H1 (cell line): ENCODE measurements at regions not wholly inside any gene's neighbourhood (a gene's known extent, or its start where the extent isn't known, plus 50 kb on each side); places are given as distances from the start of the nearest gene placed in this dataset.

Experiments
- CHD2 ChIP-seq: IDR thresholded peaks from 2 replicates; pipeline ENCODE4 v1.6.1; 2012; ENCODE audit warnings: low read length, improper control_type of control experiment
- RBBP5 ChIP-seq: IDR thresholded peaks from 2 replicates; pipeline ENCODE4 v1.7.1; 2012; ENCODE audit warnings: low read depth, mild to moderate bottlenecking, inconsistent platforms, low read length, moderate library complexity, borderline replicate concordance
- RNF2 ChIP-seq: fragments of 200-900, 300-1000 bp; sonication (generic); IDR thresholded peaks from 2 replicates; pipeline ENCODE4 v1.7.1; 2016; ENCODE audit warnings: borderline replicate concordance, low read depth, mild to moderate bottlenecking, antibody characterized with exemption, low read length; ENCODE audit not compliant: poor library complexity, severe bottlenecking; ENCODE audit errors: missing control alignments
- USF2 ChIP-seq: IDR thresholded peaks from 2 replicates; pipeline ENCODE4 v1.6.1; 2011; ENCODE audit warnings: low read length, improper control_type of control experiment

GRCh38 chr13:89584058-89584620 is 1763.3 kb upstream of the MIR17HG start (continued):
- TF ChIP-seq RBBP5 = no peak
- TF ChIP-seq RNF2 = no peak
- no peak for TF ChIP-seq USF2
- no peak for TF ChIP-seq CHD2
- TF ChIP-seq, all 59 proteins: peak for 0
